GM19351 (cell line): ENCODE measurements at regions not wholly inside any gene's neighbourhood (a gene's known extent, or its start where the extent isn't known, plus 50 kb on each side); places are given as distances from the start of the nearest gene placed in this dataset.

Experiments
- ATAC-seq: cut with Tn5 transposase; IDR thresholded peaks from one replicate; pipeline ENCODE4 v1.9.1; 2021; ENCODE audit warnings: mild to moderate bottlenecking, moderate library complexity; ENCODE audit not compliant: unreplicated experiment

GRCh38 chr11:104830508-104830907 is 67.8 kb downstream of the CASP12 start:
- ATAC-seq = no peak

GRCh38 chr11:104830080-104830479 is 68.2 kb downstream of the CASP12 start:
- no peak for ATAC-seq

- no peak for ATAC-seq
Measured at GRCh38 chr11:104826772-104827171, 71.5 kb downstream of the CASP12 start.

GRCh38 chr11:104823657-104824056 is 74.6 kb downstream of the CASP12 start:
- ATAC-seq = no peak

GRCh38 chr11:104820431-104820830 is 77.8 kb downstream of the CASP12 start:
- ATAC-seq = no peak

GRCh38 chr11:104819603-104820002 is 78.7 kb downstream of the CASP12 start:
- ATAC-seq = no peak

GRCh38 chr11:104819107-104819506 is 79.2 kb downstream of the CASP12 start:
- ATAC-seq = no peak

- ATAC-seq = no peak
Measured at GRCh38 chr11:104817973-104818372, 80.3 kb downstream of the CASP12 start.

- ATAC-seq = no peak
Measured at GRCh38 chr11:104813532-104813931, 84.7 kb downstream of the CASP12 start.

- ATAC-seq = no peak
Measured at GRCh38 chr11:104812103-104812788, 86.0 kb downstream of the CASP12 start.

GRCh38 chr11:104803776-104804175 is 94.5 kb downstream of the CASP12 start:
- no peak for ATAC-seq

- ATAC-seq = peak; percentile 90
Measured at GRCh38 chr11:104799251-104799650, 99.0 kb downstream of the CASP12 start.

GRCh38 chr11:104798789-104799188 is 99.5 kb downstream of the CASP12 start:
- ATAC-seq = peak; percentile 56

- no peak for ATAC-seq
Measured at GRCh38 chr11:104796301-104796700, 102.0 kb downstream of the CASP12 start.

GRCh38 chr11:104795501-104796213 is 102.6 kb downstream of the CASP12 start:
- no peak for ATAC-seq

GRCh38 chr11:104792861-104793260 is 105.4 kb downstream of the CASP12 start:
- no peak for ATAC-seq

- ATAC-seq = no peak
Measured at GRCh38 chr11:104791896-104792295, 106.4 kb downstream of the CASP12 start.

GRCh38 chr11:104784684-104785460 is 113.4 kb downstream of the CASP12 start:
- ATAC-seq = no peak

- no peak for ATAC-seq
Measured at GRCh38 chr11:104783241-104783640, 115.0 kb downstream of the CASP12 start.

GRCh38 chr11:104782377-104782754 is 115.9 kb downstream of the CASP12 start:
- ATAC-seq = no peak

- ATAC-seq = no peak
Measured at GRCh38 chr11:104781719-104782376, 116.4 kb downstream of the CASP12 start.
